ENCODE measurements at regions not wholly inside any gene's neighbourhood (a gene's known extent, or its start where the extent isn't known, plus 50 kb on each side); places are given as distances from the start of the nearest gene placed in this dataset.

DNA sequence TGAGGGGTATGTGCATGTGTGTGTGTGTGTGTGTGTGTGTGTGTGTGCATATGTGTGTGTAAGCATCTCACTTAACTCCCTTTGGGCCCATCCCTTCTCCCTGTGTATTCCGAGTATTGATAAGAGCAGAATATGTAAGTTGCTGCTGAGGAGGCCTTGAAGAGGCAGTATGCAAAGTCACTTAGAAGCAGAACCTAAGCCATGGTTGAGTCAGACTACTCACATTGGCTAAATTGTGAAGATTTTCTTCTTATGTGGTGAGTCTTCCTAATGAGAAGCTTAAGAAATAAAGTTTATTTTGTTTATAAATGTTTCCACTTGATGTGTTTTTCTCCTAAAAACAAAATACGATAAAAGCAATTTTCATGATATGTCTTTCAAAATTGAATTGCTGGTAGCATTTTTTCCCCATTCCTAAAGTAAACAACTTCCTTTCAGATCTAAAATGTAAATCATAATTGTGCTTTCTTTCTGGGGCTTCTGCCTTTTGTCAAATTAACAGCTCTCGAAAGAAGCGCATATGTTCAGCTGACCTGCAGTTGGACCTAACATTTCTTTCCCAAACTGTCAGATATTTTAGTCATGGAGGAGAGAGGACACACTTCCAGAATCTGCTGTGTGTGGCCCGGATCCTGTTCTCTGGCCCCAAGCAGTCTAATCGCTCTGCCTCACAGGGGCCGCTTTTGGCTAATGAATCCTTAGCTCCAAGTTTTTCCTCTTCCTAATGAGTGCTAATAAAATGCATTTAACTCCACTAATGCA lies 284.0 kb downstream of the DUSP10 start:
- peaks cover 32% of the 10 kb centered on the region for H3K4me1 Mint-ChIP-seq
- H3K27me3 Mint-ChIP-seq (ENCODE audit: low read depth) = no peaks in the 10 kb centered on the region
- TF ChIP-seq, protein P1, sequence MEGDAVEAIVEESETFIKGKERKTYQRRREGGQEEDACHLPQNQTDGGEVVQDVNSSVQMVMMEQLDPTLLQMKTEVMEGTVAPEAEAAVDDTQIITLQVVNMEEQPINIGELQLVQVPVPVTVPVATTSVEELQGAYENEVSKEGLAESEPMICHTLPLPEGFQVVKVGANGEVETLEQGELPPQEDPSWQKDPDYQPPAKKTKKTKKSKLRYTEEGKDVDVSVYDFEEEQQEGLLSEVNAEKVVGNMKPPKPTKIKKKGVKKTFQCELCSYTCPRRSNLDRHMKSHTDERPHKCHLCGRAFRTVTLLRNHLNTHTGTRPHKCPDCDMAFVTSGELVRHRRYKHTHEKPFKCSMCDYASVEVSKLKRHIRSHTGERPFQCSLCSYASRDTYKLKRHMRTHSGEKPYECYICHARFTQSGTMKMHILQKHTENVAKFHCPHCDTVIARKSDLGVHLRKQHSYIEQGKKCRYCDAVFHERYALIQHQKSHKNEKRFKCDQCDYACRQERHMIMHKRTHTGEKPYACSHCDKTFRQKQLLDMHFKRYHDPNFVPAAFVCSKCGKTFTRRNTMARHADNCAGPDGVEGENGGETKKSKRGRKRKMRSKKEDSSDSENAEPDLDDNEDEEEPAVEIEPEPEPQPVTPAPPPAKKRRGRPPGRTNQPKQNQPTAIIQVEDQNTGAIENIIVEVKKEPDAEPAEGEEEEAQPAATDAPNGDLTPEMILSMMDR (IDR thresholded peaks at IDR 0.05; ENCODE audit: unreplicated experiment in 3 of 3) = no peak
- no peaks in the 10 kb centered on the region for H3K9me3 Mint-ChIP-seq
- no peaks in the 10 kb centered on the region for H3K36me3 Mint-ChIP-seq (ENCODE audit: low read depth)
- H3K4me3 Mint-ChIP-seq = peak overlapping the region in 1 of 3 experiments; percentile 40
- peak overlapping the region; percentile 74 to 86 (median 85) for H3K27ac Mint-ChIP-seq

GRCh38 chr1:221458447-221459156 lies 283.3 kb downstream of the DUSP10 start:
- Mint-ChIP-seq H3K36me3 (ENCODE audit: low read depth) (no peaks in the 10 kb centered on the region), H3K27ac (peak overlapping the region; percentile 74 to 86 (median 85)), H3K4me1 (peaks cover 32% of the 10 kb centered on the region), H3K27me3 (ENCODE audit: low read depth) (no peaks in the 10 kb centered on the region), H3K4me3 (peak overlapping the region in 1 of 3 experiments; percentile 40), H3K9me3 (no peaks in the 10 kb centered on the region)
- TF ChIP-seq, protein P1 (IDR thresholded peaks at IDR 0.05; ENCODE audit: unreplicated experiment in 3 of 3) = no peak

DNA sequence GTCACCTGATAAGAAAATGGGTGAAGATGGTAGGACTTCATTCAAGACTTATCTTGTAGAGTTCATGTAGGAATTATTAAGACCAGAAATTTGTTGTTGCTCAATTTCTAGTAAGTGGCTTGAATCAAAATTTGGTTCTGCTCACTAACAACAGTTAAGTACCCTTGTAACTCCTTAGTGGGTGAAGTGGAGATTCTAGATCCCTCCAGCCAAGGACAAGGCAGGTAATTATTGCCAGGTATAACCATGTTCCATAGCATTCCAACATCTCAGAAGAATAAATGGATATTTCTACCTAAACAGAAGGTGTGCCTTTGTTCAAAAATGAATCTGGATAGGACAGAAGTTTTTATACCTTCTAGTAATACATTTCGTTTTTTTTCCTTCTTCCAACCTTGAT lies 282.3 kb downstream of the DUSP10 start:
- no peaks in the 10 kb centered on the region for H3K27me3 Mint-ChIP-seq (ENCODE audit: low read depth)
- H3K36me3 Mint-ChIP-seq (ENCODE audit: low read depth) = no peaks in the 10 kb centered on the region
- no peak overlapping the region for H3K4me3 Mint-ChIP-seq
- H3K4me1 Mint-ChIP-seq = peaks cover 32% of the 10 kb centered on the region
- H3K27ac Mint-ChIP-seq = no peak overlapping the region
- H3K9me3 Mint-ChIP-seq = no peaks in the 10 kb centered on the region
- TF ChIP-seq, protein P1 (IDR thresholded peaks at IDR 0.05; ENCODE audit: unreplicated experiment in 3 of 3) = no peak

DNA sequence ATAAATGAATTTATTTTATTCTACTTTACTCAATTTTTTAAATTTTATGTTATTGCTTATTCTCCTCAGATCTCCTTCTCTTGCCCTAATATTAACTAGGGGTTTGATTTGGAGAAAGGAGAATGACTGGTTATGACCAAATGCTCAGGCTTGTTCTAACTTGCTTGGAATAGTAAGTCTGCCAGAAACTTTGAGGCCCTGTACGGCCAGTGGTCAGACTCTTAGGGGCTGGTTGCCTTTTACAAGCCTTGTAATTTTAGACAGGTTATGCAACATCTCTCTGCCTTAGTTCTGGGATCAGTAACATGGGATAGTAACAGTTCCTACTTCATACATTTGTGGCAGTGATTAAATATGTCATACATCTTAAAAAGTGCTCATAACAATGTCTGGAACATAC lies 279.5 kb downstream of the DUSP10 start:
- Mint-ChIP-seq H3K4me1 (peaks cover 18% of the 10 kb centered on the region), H3K36me3 (ENCODE audit: low read depth) (no peaks in the 10 kb centered on the region), H3K27ac (no peak overlapping the region), H3K27me3 (ENCODE audit: low read depth) (no peaks in the 10 kb centered on the region), H3K4me3 (no peak overlapping the region), H3K9me3 (peaks cover 3% of the 10 kb centered on the region)
- TF ChIP-seq, protein P1 (IDR thresholded peaks at IDR 0.05; ENCODE audit: unreplicated experiment in 3 of 3) = no peak

DNA sequence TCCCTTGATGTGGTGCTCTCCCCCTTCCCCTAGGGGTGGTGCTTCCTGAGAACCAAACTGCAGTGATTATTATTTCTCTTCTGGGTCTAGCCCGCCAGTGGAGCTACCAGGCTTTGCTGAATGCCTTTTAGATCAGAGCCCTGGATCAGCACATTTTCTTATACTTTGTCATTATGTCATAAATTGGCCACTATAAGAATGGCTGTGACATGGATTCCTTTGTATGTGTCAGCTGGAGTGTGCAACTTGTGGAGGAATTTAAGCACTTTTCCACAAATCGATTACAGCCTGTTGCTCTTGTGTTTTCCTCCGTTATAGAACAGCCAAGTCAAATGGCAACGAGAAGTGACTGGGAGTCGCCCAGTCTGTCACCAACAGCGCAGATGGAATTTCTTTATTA lies 273.3 kb downstream of the DUSP10 start:
- no peak overlapping the region for H3K27ac Mint-ChIP-seq
- H3K4me1 Mint-ChIP-seq = peaks cover 7% of the 10 kb centered on the region
- H3K9me3 Mint-ChIP-seq = peaks cover 7% of the 10 kb centered on the region
- TF ChIP-seq, protein P1 (IDR thresholded peaks at IDR 0.05; ENCODE audit: unreplicated experiment in 3 of 3) = no peak
- no peak overlapping the region for H3K4me3 Mint-ChIP-seq
- H3K36me3 Mint-ChIP-seq (ENCODE audit: low read depth) = no peaks in the 10 kb centered on the region
- peaks cover 20% of the 10 kb centered on the region for H3K27me3 Mint-ChIP-seq (ENCODE audit: low read depth)

Measured in nephron (organoid).